ENCODE measurements at regions not wholly inside any gene's neighbourhood (a gene's known extent, or its start where the extent isn't known, plus 50 kb on each side); places are given as distances from the start of the nearest gene placed in this dataset.

GRCh38 chr12:97957109-97957508 is 494.5 kb downstream of the RMST start:
- no peak for TF ChIP-seq CTCF (IDR thresholded peaks at IDR 0.05)
- no peak for TF ChIP-seq EZH2 (IDR thresholded peaks at IDR 0.05)
- TF ChIP-seq EZH2phosphoT487 (IDR thresholded peaks at IDR 0.05), result no peak
